Muscle of leg (tissue), 3 donors: ENCODE measurements at regions not wholly inside any gene's neighbourhood (a gene's known extent, or its start where the extent isn't known, plus 50 kb on each side); places are given as distances from the start of the nearest gene placed in this dataset.
"Not testable (repeated sequence)": the region's sequence is repeated elsewhere in the genome, so short reads cannot be mapped to it uniquely, and the experiment has no call there.

Experiments used
- DNase-seq: peaks from one replicate; pipeline ENCODE4 v3.0.0; 2013
- H3K27ac ChIP-seq: one replicate; pipeline ENCODE4 v1.5.1; 2013; ENCODE audit warnings: mild to moderate bottlenecking, low read length, control low read depth
- H3K27me3 ChIP-seq: one replicate; pipeline ENCODE4 v1.6.1; 2013; ENCODE audit warnings: low read length; ENCODE audit not compliant: control insufficient read depth, insufficient read depth
- H3K36me3 ChIP-seq: one replicate; pipeline ENCODE4 v1.6.1; 2013; ENCODE audit warnings: low read length; ENCODE audit not compliant: control insufficient read depth, insufficient read depth
- H3K4me1 ChIP-seq: one replicate; pipeline ENCODE4 v1.6.1; 2013; ENCODE audit warnings: low read length; ENCODE audit not compliant: control insufficient read depth, insufficient read depth
- H3K4me3 ChIP-seq: one replicate; pipeline ENCODE4 v1.5.1; 2013; ENCODE audit warnings: low read length, control low read depth
- H3K9me3 ChIP-seq: replicated peaks from 2 replicates; pipeline ENCODE4 v1.6.1; 2013; ENCODE audit warnings: low read depth, low read length; ENCODE audit not compliant: control insufficient read depth
- WGBS: methylation state at CpG from one replicate; pipeline ENCODE4 v1.1.5; 2013; ENCODE audit warnings: missing lambda C conversion rate; ENCODE audit not compliant: insufficient coverage; 5-methylcytosine and 5-hydroxymethylcytosine counted together

GRCh38 chr17:49898366-49899190 lies 50.7 kb upstream of the TAC4 start:
- H3K27me3 ChIP-seq, result peaks cover 84% of the 10 kb centered on the region
- no peaks in the 10 kb centered on the region for H3K36me3 ChIP-seq
- peaks cover 8% of the 10 kb centered on the region for H3K4me1 ChIP-seq
- no peak overlapping the region for H3K27ac ChIP-seq
- no peaks in the 10 kb centered on the region for H3K9me3 ChIP-seq
- no peak for DNase-seq
- WGBS, result 47% methylated on average over 2 of the region's 9 CpGs
- no peak overlapping the region for H3K4me3 ChIP-seq

- no peak overlapping the region for H3K4me3 ChIP-seq
- DNase-seq, result no peak
- no peak overlapping the region for H3K27ac ChIP-seq
- peaks cover 84% of the 10 kb centered on the region for H3K27me3 ChIP-seq
- WGBS, result no CpG with 5 or more reads among the region's 2 CpGs
- no peaks in the 10 kb centered on the region for H3K9me3 ChIP-seq
- H3K36me3 ChIP-seq, result no peaks in the 10 kb centered on the region
- H3K4me1 ChIP-seq, result peaks cover 8% of the 10 kb centered on the region
These were observed 51.3 kb upstream of the TAC4 start for GRCh38 chr17:49899191-49899485.

- Histone ChIP-seq H3K4me3 (no peak overlapping the region), H3K4me1 (peaks cover 8% of the 10 kb centered on the region), H3K27ac (no peak overlapping the region), H3K27me3 (peaks cover 84% of the 10 kb centered on the region), H3K9me3 (no peaks in the 10 kb centered on the region), H3K36me3 (no peaks in the 10 kb centered on the region)
- WGBS, result no CpG with 5 or more reads among the region's 1 CpG
- DNase-seq, result no peak
These were observed 51.7 kb upstream of the TAC4 start for GRCh38 chr17:49899588-49899987.

- H3K4me3 ChIP-seq, DNase-seq, H3K36me3 ChIP-seq, H3K4me1 ChIP-seq, H3K9me3 ChIP-seq, H3K27ac ChIP-seq: not testable (repeated sequence)
- WGBS, result no CpG with 5 or more reads among the region's 5 CpGs
- H3K27me3 ChIP-seq, result peaks cover 86% of the 10 kb centered on the region
These were observed 52.9 kb upstream of the TAC4 start for GRCh38 chr17:49900801-49901200.

GRCh38 chr17:49901460-49902331 lies 53.8 kb upstream of the TAC4 start:
- 3% methylated on average over 45 of the region's 47 CpGs for WGBS
- Histone ChIP-seq H3K27me3 (peaks cover 87% of the 10 kb centered on the region), H3K9me3 (no peaks in the 10 kb centered on the region), H3K4me3 (no peak overlapping the region), H3K27ac (no peak overlapping the region), H3K36me3 (no peaks in the 10 kb centered on the region), H3K4me1 (peaks cover 8% of the 10 kb centered on the region)
- DNase-seq, result no peak

GRCh38 chr17:49903523-49903922 lies 55.7 kb upstream of the TAC4 start:
- no peak for DNase-seq
- WGBS, result 31% methylated on average over 2 of the region's 5 CpGs
- Histone ChIP-seq H3K36me3 (no peaks in the 10 kb centered on the region), H3K4me3 (no peak overlapping the region), H3K9me3 (no peaks in the 10 kb centered on the region), H3K27me3 (peaks cover 89% of the 10 kb centered on the region), H3K27ac (no peak overlapping the region), H3K4me1 (peaks cover 8% of the 10 kb centered on the region)

GRCh38 chr17:49904893-49905292 lies 57.0 kb upstream of the TAC4 start:
- H3K27me3 ChIP-seq, result peaks cover 96% of the 10 kb centered on the region
- peaks cover 8% of the 10 kb centered on the region for H3K4me1 ChIP-seq
- no peak for DNase-seq
- no peaks in the 10 kb centered on the region for H3K9me3 ChIP-seq
- WGBS, result 75% methylated on average over 3 of the region's 9 CpGs
- H3K36me3 ChIP-seq, result no peaks in the 10 kb centered on the region
- H3K4me3 ChIP-seq, result no peak overlapping the region
- H3K27ac ChIP-seq, result no peak overlapping the region

GRCh38 chr17:49906531-49907136 lies 58.8 kb upstream of the TAC4 start:
- no peaks in the 10 kb centered on the region for H3K9me3 ChIP-seq
- H3K4me1 ChIP-seq, result peaks cover 9% of the 10 kb centered on the region
- no peak overlapping the region for H3K4me3 ChIP-seq
- H3K27ac ChIP-seq, result no peak overlapping the region
- H3K27me3 ChIP-seq, result peaks cover 97% of the 10 kb centered on the region
- WGBS, result 67% methylated on average over 7 of the region's 10 CpGs
- H3K36me3 ChIP-seq, result no peaks in the 10 kb centered on the region
- no peak for DNase-seq

- no peaks in the 10 kb centered on the region for H3K9me3 ChIP-seq
- no peaks in the 10 kb centered on the region for H3K36me3 ChIP-seq
- peaks cover 5% of the 10 kb centered on the region for H3K4me1 ChIP-seq
- H3K27ac ChIP-seq, result no peak overlapping the region
- WGBS, result 12% methylated on average over 5 of the region's 8 CpGs
- H3K4me3 ChIP-seq, result no peak overlapping the region
- DNase-seq, result no peak
- peaks cover 98% of the 10 kb centered on the region for H3K27me3 ChIP-seq
These were observed 59.4 kb upstream of the TAC4 start for GRCh38 chr17:49907279-49907678.
